GM12878 (cell line): ENCODE measurements at regions not wholly inside any gene's neighbourhood (a gene's known extent, or its start where the extent isn't known, plus 50 kb on each side); places are given as distances from the start of the nearest gene placed in this dataset.

Source experiments
- EP300 ChIP-seq, 2 experiments: fragments of 150-350 bp in 1 of 2; IDR thresholded peaks; 2 replicates each; pipeline ENCODE4 v1.6.1; 2011 to 2012; ENCODE audit warnings: low read depth in 2 of 2, low read length in 2 of 2, borderline replicate concordance in 1 of 2, improper control_type of control experiment in 1 of 2, inconsistent platforms in 1 of 2; ENCODE audit not compliant: control insufficient read depth in 1 of 2
- HCFC1 ChIP-seq: fragments of 150-350 bp; IDR thresholded peaks from 2 replicates; pipeline ENCODE4 v1.6.1; 2014; ENCODE audit warnings: low read length
- IKZF1 ChIP-seq: fragments of 450-650 bp; conservative IDR thresholded peaks from 2 replicates; pipeline ENCODE4 v1.6.1; 2017; ENCODE audit warnings: antibody characterized with exemption, mild to moderate bottlenecking
- KDM1A ChIP-seq: fragments of 200-600 bp; sonication (generic); IDR thresholded peaks from 2 replicates; pipeline ENCODE4 v1.6.1; 2016; ENCODE audit warnings: borderline replicate concordance
- MEF2A ChIP-seq: IDR thresholded peaks from 2 replicates; pipeline ENCODE4 v1.6.1; 2011; ENCODE audit warnings: low read depth, mild to moderate bottlenecking, low read length, moderate library complexity; ENCODE audit not compliant: insufficient read depth
- NRF1 ChIP-seq: conservative IDR thresholded peaks from 2 replicates; pipeline ENCODE4 v1.6.1; 2011; ENCODE audit warnings: mild to moderate bottlenecking, low read depth, low read length, improper control_type of control experiment
- RUNX3 ChIP-seq: IDR thresholded peaks from 2 replicates; pipeline ENCODE4 v1.6.1; 2012; ENCODE audit warnings: low read length, inconsistent platforms
- TF ChIP-seq, protein P1 (sequence below): fragments of 150-350 bp; IDR thresholded peaks from 2 replicates; pipeline ENCODE4 v1.6.1; 2016; ENCODE audit warnings: low read depth, low read length
- TF ChIP-seq, protein P2 (sequence below): fragments of 450-650 bp; conservative IDR thresholded peaks from 2 replicates; pipeline ENCODE4 v1.6.1; 2017; ENCODE audit warnings: mild to moderate bottlenecking, moderate library complexity
- TF ChIP-seq, protein P3 (sequence below): IDR thresholded peaks from 2 replicates; pipeline ENCODE4 v1.6.1; 2011; ENCODE audit warnings: borderline replicate concordance, low read depth, mild to moderate bottlenecking, moderate library complexity, mixed read lengths, low read length; ENCODE audit not compliant: insufficient read depth; ENCODE audit errors: extremely low read length

- TF ChIP-seq, protein P1, sequence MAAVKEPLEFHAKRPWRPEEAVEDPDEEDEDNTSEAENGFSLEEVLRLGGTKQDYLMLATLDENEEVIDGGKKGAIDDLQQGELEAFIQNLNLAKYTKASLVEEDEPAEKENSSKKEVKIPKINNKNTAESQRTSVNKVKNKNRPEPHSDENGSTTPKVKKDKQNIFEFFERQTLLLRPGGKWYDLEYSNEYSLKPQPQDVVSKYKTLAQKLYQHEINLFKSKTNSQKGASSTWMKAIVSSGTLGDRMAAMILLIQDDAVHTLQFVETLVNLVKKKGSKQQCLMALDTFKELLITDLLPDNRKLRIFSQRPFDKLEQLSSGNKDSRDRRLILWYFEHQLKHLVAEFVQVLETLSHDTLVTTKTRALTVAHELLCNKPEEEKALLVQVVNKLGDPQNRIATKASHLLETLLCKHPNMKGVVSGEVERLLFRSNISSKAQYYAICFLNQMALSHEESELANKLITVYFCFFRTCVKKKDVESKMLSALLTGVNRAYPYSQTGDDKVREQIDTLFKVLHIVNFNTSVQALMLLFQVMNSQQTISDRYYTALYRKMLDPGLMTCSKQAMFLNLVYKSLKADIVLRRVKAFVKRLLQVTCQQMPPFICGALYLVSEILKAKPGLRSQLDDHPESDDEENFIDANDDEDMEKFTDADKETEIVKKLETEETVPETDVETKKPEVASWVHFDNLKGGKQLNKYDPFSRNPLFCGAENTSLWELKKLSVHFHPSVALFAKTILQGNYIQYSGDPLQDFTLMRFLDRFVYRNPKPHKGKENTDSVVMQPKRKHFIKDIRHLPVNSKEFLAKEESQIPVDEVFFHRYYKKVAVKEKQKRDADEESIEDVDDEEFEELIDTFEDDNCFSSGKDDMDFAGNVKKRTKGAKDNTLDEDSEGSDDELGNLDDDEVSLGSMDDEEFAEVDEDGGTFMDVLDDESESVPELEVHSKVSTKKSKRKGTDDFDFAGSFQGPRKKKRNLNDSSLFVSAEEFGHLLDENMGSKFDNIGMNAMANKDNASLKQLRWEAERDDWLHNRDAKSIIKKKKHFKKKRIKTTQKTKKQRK = no peak
- TF ChIP-seq KDM1A = no peak
- no peak for TF ChIP-seq RUNX3
- TF ChIP-seq, protein P2, sequence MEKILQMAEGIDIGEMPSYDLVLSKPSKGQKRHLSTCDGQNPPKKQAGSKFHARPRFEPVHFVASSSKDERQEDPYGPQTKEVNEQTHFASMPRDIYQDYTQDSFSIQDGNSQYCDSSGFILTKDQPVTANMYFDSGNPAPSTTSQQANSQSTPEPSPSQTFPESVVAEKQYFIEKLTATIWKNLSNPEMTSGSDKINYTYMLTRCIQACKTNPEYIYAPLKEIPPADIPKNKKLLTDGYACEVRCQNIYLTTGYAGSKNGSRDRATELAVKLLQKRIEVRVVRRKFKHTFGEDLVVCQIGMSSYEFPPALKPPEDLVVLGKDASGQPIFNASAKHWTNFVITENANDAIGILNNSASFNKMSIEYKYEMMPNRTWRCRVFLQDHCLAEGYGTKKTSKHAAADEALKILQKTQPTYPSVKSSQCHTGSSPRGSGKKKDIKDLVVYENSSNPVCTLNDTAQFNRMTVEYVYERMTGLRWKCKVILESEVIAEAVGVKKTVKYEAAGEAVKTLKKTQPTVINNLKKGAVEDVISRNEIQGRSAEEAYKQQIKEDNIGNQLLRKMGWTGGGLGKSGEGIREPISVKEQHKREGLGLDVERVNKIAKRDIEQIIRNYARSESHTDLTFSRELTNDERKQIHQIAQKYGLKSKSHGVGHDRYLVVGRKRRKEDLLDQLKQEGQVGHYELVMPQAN = no peak
- TF ChIP-seq HCFC1 = no peak
- TF ChIP-seq, protein P3, sequence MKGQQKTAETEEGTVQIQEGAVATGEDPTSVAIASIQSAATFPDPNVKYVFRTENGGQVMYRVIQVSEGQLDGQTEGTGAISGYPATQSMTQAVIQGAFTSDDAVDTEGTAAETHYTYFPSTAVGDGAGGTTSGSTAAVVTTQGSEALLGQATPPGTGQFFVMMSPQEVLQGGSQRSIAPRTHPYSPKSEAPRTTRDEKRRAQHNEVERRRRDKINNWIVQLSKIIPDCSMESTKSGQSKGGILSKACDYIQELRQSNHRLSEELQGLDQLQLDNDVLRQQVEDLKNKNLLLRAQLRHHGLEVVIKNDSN = no peak
- no peak for TF ChIP-seq EP300 (IDR thresholded peaks at IDR 0.05; ENCODE audit: borderline replicate concordance in 1 of 2, control insufficient read depth in 1 of 2, low read depth in 2 of 2, low read length in 2 of 2)
- TF ChIP-seq MEF2A = no peak
- no peak for TF ChIP-seq IKZF1
- no peak for TF ChIP-seq NRF1
- TF ChIP-seq, all 136 proteins: peak for 0
Observed at GRCh38 chr2:61720911-61721310, 132.9 kb downstream of the FAM161A start (continued).
